ENCODE measurements at regions not wholly inside any gene's neighbourhood (a gene's known extent, or its start where the extent isn't known, plus 50 kb on each side); places are given as distances from the start of the nearest gene placed in this dataset.

- TF ChIP-seq SNAI2 (CRISPR knock-in tag; IDR thresholded peaks at IDR 0.05) (no peak), ZFP30 (CRISPR knock-in tag; IDR thresholded peaks at IDR 0.05) (no peak), ZNF70 (CRISPR knock-in tag; IDR thresholded peaks at IDR 0.05) (no peak), ZFP3 (CRISPR knock-in tag; IDR thresholded peaks at IDR 0.05) (no peak), BACH2 (CRISPR knock-in tag; IDR thresholded peaks at IDR 0.05; ENCODE audit: borderline replicate concordance) (no peak)
- TF ChIP-seq, protein P1, sequence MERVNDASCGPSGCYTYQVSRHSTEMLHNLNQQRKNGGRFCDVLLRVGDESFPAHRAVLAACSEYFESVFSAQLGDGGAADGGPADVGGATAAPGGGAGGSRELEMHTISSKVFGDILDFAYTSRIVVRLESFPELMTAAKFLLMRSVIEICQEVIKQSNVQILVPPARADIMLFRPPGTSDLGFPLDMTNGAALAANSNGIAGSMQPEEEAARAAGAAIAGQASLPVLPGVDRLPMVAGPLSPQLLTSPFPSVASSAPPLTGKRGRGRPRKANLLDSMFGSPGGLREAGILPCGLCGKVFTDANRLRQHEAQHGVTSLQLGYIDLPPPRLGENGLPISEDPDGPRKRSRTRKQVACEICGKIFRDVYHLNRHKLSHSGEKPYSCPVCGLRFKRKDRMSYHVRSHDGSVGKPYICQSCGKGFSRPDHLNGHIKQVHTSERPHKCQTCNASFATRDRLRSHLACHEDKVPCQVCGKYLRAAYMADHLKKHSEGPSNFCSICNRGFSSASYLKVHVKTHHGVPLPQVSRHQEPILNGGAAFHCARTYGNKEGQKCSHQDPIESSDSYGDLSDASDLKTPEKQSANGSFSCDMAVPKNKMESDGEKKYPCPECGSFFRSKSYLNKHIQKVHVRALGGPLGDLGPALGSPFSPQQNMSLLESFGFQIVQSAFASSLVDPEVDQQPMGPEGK (CRISPR knock-in tag; IDR thresholded peaks at IDR 0.05; ENCODE audit: borderline replicate concordance), result no peak
- TF ChIP-seq, protein P2, sequence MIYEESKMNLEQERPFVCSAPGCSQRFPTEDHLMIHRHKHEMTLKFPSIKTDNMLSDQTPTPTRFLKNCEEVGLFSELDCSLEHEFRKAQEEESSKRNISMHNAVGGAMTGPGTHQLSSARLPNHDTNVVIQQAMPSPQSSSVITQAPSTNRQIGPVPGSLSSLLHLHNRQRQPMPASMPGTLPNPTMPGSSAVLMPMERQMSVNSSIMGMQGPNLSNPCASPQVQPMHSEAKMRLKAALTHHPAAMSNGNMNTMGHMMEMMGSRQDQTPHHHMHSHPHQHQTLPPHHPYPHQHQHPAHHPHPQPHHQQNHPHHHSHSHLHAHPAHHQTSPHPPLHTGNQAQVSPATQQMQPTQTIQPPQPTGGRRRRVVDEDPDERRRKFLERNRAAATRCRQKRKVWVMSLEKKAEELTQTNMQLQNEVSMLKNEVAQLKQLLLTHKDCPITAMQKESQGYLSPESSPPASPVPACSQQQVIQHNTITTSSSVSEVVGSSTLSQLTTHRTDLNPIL (CRISPR knock-in tag; IDR thresholded peaks at IDR 0.05; ENCODE audit: low read depth), result no peak
- TF ChIP-seq, protein P3, sequence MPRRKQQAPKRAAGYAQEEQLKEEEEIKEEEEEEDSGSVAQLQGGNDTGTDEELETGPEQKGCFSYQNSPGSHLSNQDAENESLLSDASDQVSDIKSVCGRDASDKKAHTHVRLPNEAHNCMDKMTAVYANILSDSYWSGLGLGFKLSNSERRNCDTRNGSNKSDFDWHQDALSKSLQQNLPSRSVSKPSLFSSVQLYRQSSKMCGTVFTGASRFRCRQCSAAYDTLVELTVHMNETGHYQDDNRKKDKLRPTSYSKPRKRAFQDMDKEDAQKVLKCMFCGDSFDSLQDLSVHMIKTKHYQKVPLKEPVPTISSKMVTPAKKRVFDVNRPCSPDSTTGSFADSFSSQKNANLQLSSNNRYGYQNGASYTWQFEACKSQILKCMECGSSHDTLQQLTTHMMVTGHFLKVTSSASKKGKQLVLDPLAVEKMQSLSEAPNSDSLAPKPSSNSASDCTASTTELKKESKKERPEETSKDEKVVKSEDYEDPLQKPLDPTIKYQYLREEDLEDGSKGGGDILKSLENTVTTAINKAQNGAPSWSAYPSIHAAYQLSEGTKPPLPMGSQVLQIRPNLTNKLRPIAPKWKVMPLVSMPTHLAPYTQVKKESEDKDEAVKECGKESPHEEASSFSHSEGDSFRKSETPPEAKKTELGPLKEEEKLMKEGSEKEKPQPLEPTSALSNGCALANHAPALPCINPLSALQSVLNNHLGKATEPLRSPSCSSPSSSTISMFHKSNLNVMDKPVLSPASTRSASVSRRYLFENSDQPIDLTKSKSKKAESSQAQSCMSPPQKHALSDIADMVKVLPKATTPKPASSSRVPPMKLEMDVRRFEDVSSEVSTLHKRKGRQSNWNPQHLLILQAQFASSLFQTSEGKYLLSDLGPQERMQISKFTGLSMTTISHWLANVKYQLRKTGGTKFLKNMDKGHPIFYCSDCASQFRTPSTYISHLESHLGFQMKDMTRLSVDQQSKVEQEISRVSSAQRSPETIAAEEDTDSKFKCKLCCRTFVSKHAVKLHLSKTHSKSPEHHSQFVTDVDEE (CRISPR knock-in tag; IDR thresholded peaks at IDR 0.05), result no peak
Observed at GRCh38 chr3:163548015-163548414, 1530.3 kb downstream of the SI start.
